ENCODE measurements at regions not wholly inside any gene's neighbourhood (a gene's known extent, or its start where the extent isn't known, plus 50 kb on each side); places are given as distances from the start of the nearest gene placed in this dataset.

DNA sequence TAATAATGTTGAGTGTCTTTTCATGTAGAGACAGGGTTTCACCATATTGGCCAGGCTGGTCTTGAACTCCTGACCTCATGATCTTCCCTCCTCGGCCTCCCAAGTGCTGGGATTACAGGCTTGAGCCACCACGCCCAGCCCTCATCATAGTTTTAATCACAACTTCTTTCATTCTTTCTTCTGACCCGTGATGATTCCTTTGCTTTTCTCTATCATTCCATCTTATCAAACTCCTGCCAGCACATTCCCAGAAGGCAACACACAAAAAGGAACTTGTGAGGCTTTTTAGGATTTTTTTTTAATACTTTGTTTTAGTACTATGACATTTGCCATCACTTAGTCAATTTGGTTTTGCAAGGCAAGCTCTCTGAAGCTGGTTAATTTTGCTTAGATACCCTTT, 77.5 kb upstream of the MEOX2 start:
- TF ChIP-seq, protein P1, sequence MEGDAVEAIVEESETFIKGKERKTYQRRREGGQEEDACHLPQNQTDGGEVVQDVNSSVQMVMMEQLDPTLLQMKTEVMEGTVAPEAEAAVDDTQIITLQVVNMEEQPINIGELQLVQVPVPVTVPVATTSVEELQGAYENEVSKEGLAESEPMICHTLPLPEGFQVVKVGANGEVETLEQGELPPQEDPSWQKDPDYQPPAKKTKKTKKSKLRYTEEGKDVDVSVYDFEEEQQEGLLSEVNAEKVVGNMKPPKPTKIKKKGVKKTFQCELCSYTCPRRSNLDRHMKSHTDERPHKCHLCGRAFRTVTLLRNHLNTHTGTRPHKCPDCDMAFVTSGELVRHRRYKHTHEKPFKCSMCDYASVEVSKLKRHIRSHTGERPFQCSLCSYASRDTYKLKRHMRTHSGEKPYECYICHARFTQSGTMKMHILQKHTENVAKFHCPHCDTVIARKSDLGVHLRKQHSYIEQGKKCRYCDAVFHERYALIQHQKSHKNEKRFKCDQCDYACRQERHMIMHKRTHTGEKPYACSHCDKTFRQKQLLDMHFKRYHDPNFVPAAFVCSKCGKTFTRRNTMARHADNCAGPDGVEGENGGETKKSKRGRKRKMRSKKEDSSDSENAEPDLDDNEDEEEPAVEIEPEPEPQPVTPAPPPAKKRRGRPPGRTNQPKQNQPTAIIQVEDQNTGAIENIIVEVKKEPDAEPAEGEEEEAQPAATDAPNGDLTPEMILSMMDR (IDR thresholded peaks at IDR 0.05), result no peak
- TF ChIP-seq POLR2A (IDR thresholded peaks at IDR 0.05), result no peak
